Breast epithelium (tissue), 4 donors: ENCODE measurements at regions not wholly inside any gene's neighbourhood (a gene's known extent, or its start where the extent isn't known, plus 50 kb on each side); places are given as distances from the start of the nearest gene placed in this dataset.

Experiments
- DNase-seq, 2 donors: peaks; one replicate each; pipeline ENCODE4 v3.0.0-alpha.2; 2019; ENCODE audit warnings: low spot score in 2 of 2
- H3K27ac ChIP-seq, 2 donors: fragments of 200-600 bp; sonication (generic) in 1 of 2; one replicate each; pipeline ENCODE4 v1.5.1; 2016 to 2019; ENCODE audit warnings: mild to moderate bottlenecking in 1 of 2
- H3K27me3 ChIP-seq, 2 donors: fragments of 200-600 bp; sonication (generic) in 1 of 2; one replicate each; pipeline versions ENCODE4 v1.5.1 to v1.6.0; 2017 to 2019; ENCODE audit warnings: control low read depth in 1 of 2, mild to moderate bottlenecking in 1 of 2
- H3K36me3 ChIP-seq: fragments of 200-600 bp; one replicate; pipeline ENCODE4 v1.5.1; 2019
- H3K4me1 ChIP-seq, 2 donors: fragments of 200-600 bp; sonication (generic); one replicate each; pipeline ENCODE4 v1.5.1; 2016 to 2019; ENCODE audit warnings: control low read depth in 1 of 2
- H3K4me3 ChIP-seq, 3 donors: fragments of 200-600 bp; sonication (generic); 1 replicate in 2 of 3; 2 replicates in 1 of 3; pipeline ENCODE4 v1.5.1; 2016 to 2019; ENCODE audit warnings: mild to moderate bottlenecking in 3 of 3, moderate library complexity in 2 of 3
- H3K9me3 ChIP-seq, 2 donors: fragments of 200-600 bp; sonication (generic) in 1 of 2; one replicate each; pipeline ENCODE4 v1.5.1; 2016 to 2019; ENCODE audit warnings: control low read depth in 1 of 2
- POLR2A ChIP-seq: fragments of 450-650 bp; IDR thresholded peaks from one replicate; pipeline ENCODE4 v1.6.1; 2016; ENCODE audit warnings: antibody characterized with exemption, mild to moderate bottlenecking, moderate library complexity
- POLR2AphosphoS5 ChIP-seq, 3 donors: sonication (generic); formaldehyde crosslinking; IDR thresholded peaks; one replicate each; pipeline ENCODE4 v1.6.1; 2017; ENCODE audit warnings: antibody characterized with exemption in 3 of 3
- intact Hi-C: fragments of 100-400 bp; cut with DNase I; formaldehyde crosslinking; loops from one replicate; pipeline ENCODE4 v1.15.1; 2023; ENCODE audit warnings: low total_unique reads
- TF ChIP-seq, protein P1 (sequence below), 3 donors: fragments of 450-650 bp; IDR thresholded peaks; one replicate each; pipeline ENCODE4 v1.5.1; 2016 to 2017; ENCODE audit warnings: antibody characterized with exemption in 3 of 3, mild to moderate bottlenecking in 3 of 3, moderate library complexity in 3 of 3

- H3K27me3 ChIP-seq: no peaks in the 10 kb centered on the region
- H3K27ac ChIP-seq: no peak overlapping the region
- intact Hi-C loops: no loop called here
- TF ChIP-seq, protein P1, sequence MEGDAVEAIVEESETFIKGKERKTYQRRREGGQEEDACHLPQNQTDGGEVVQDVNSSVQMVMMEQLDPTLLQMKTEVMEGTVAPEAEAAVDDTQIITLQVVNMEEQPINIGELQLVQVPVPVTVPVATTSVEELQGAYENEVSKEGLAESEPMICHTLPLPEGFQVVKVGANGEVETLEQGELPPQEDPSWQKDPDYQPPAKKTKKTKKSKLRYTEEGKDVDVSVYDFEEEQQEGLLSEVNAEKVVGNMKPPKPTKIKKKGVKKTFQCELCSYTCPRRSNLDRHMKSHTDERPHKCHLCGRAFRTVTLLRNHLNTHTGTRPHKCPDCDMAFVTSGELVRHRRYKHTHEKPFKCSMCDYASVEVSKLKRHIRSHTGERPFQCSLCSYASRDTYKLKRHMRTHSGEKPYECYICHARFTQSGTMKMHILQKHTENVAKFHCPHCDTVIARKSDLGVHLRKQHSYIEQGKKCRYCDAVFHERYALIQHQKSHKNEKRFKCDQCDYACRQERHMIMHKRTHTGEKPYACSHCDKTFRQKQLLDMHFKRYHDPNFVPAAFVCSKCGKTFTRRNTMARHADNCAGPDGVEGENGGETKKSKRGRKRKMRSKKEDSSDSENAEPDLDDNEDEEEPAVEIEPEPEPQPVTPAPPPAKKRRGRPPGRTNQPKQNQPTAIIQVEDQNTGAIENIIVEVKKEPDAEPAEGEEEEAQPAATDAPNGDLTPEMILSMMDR (IDR thresholded peaks at IDR 0.05): no peak
- TF ChIP-seq POLR2AphosphoS5 (IDR thresholded peaks at IDR 0.05): no peak
- no peak for TF ChIP-seq POLR2A
- H3K4me3 ChIP-seq: no peak overlapping the region
- H3K4me1 ChIP-seq: no peaks in the 10 kb centered on the region
- no peaks in the 10 kb centered on the region for H3K36me3 ChIP-seq
- no peak for DNase-seq
- H3K9me3 ChIP-seq: no peaks in the 10 kb centered on the region
Observed at GRCh38 chr17:71516149-71516548, 604.7 kb upstream of the SOX9 start.

GRCh38 chr17:71519285-71519684 lies 601.5 kb upstream of the SOX9 start:
- intact Hi-C loops: no loop called here
- Histone ChIP-seq H3K9me3 (no peaks in the 10 kb centered on the region), H3K27me3 (no peaks in the 10 kb centered on the region), H3K36me3 (no peaks in the 10 kb centered on the region), H3K4me3 (no peak overlapping the region), H3K27ac (no peak overlapping the region), H3K4me1 (no peaks in the 10 kb centered on the region)
- no peak for DNase-seq
- TF ChIP-seq, protein P1 (IDR thresholded peaks at IDR 0.05): no peak
- TF ChIP-seq POLR2AphosphoS5 (IDR thresholded peaks at IDR 0.05) (no peak), POLR2A (no peak)

- Histone ChIP-seq H3K4me1 (no peaks in the 10 kb centered on the region), H3K36me3 (no peaks in the 10 kb centered on the region), H3K27me3 (no peaks in the 10 kb centered on the region), H3K4me3 (no peak overlapping the region), H3K9me3 (no peaks in the 10 kb centered on the region), H3K27ac (no peak overlapping the region)
- no peak for DNase-seq
- intact Hi-C loops: no loop called here
- TF ChIP-seq, protein P1 (IDR thresholded peaks at IDR 0.05): no peak
- TF ChIP-seq POLR2A (no peak), POLR2AphosphoS5 (IDR thresholded peaks at IDR 0.05) (no peak)
Observed at GRCh38 chr17:71521724-71522123, 599.1 kb upstream of the SOX9 start.

- no peak for TF ChIP-seq POLR2A
- no peak for TF ChIP-seq POLR2AphosphoS5 (IDR thresholded peaks at IDR 0.05)
- TF ChIP-seq, protein P1 (IDR thresholded peaks at IDR 0.05): no peak
- DNase-seq: no peak
- no peak overlapping the region for H3K27ac ChIP-seq
- H3K4me3 ChIP-seq: no peak overlapping the region
- intact Hi-C loops: no loop called here
- H3K9me3 ChIP-seq: no peaks in the 10 kb centered on the region
- H3K27me3 ChIP-seq: no peaks in the 10 kb centered on the region
- H3K4me1 ChIP-seq: no peaks in the 10 kb centered on the region
- no peaks in the 10 kb centered on the region for H3K36me3 ChIP-seq
Observed at GRCh38 chr17:71522383-71522782, 598.4 kb upstream of the SOX9 start.

GRCh38 chr17:71527311-71527710 lies 593.5 kb upstream of the SOX9 start:
- intact Hi-C loops: no loop called here
- peak overlapping the region in 1 of 2 donors; percentile 20 for H3K27ac ChIP-seq
- no peaks in the 10 kb centered on the region for H3K27me3 ChIP-seq
- H3K36me3 ChIP-seq: no peaks in the 10 kb centered on the region
- TF ChIP-seq POLR2AphosphoS5 (IDR thresholded peaks at IDR 0.05): no peak
- no peak for TF ChIP-seq POLR2A
- TF ChIP-seq, protein P1 (IDR thresholded peaks at IDR 0.05): no peak
- H3K4me1 ChIP-seq: no peaks in the 10 kb centered on the region
- no peak overlapping the region for H3K4me3 ChIP-seq
- no peak for DNase-seq
- H3K9me3 ChIP-seq: no peaks in the 10 kb centered on the region
